Naive thymus-derived CD4-positive, alpha-beta T cell (primary cell): ENCODE measurements at regions not wholly inside any gene's neighbourhood (a gene's known extent, or its start where the extent isn't known, plus 50 kb on each side); places are given as distances from the start of the nearest gene placed in this dataset.

Experiments
- ATAC-seq: fragments of 150-1000 bp; cut with Tn5 transposase; 2 replicates; pipeline ENCODE4 v1.10.0; 2021; ENCODE audit warnings: mild to moderate bottlenecking, moderate library complexity
- CTCF ChIA-PET: fragments of 350-600 bp; sonication (Branson Sonifier 250); formaldehyde crosslinking; loops from one replicate; lab custom pipeline; 2021; ENCODE audit warnings: antibody characterized with exemption; lab: Charles Lee
- POLR2A ChIA-PET: fragments of 350-600 bp; sonication (Branson Sonifier 250); formaldehyde crosslinking; loops from one replicate; lab custom pipeline; 2021; ENCODE audit warnings: antibody characterized with exemption, inconsistent platforms; lab: Charles Lee
- DNase-seq, 9 donors: peaks; one replicate each; pipeline versions ENCODE4 v3.0.0 to v3.0.0-alpha.2; 2020 to 2022; ENCODE audit warnings: mixed read lengths in 1 of 9
- H3K27ac ChIP-seq: one replicate; pipeline ENCODE4 v1.7.0; 2013; ENCODE audit warnings: mild to moderate bottlenecking, low read depth, low read length, moderate library complexity
- H3K27me3 ChIP-seq, 2 donors: one replicate each; pipeline ENCODE4 v1.7.0; 2013; ENCODE audit warnings: low read length in 2 of 2, mild to moderate bottlenecking in 2 of 2, moderate library complexity in 2 of 2; ENCODE audit not compliant: control insufficient read depth in 2 of 2, insufficient read depth in 2 of 2
- H3K36me3 ChIP-seq, 3 experiments: 1 replicate in 2 of 3; 2 replicates in 1 of 3; pipeline ENCODE4 v1.7.0; 2013; ENCODE audit warnings: low read length in 3 of 3, mild to moderate bottlenecking in 3 of 3, moderate library complexity in 1 of 3; ENCODE audit not compliant: insufficient read depth in 3 of 3, control insufficient read depth in 2 of 3
- H3K4me1 ChIP-seq, 2 donors: one replicate each; pipeline ENCODE4 v1.7.0; 2013; ENCODE audit warnings: low read length in 2 of 2, mild to moderate bottlenecking in 2 of 2, moderate library complexity in 1 of 2; ENCODE audit not compliant: control insufficient read depth in 2 of 2, insufficient read depth in 2 of 2
- H3K4me3 ChIP-seq: 2 replicates; pipeline ENCODE4 v1.7.0; 2013; ENCODE audit warnings: mild to moderate bottlenecking, low read length
- H3K9me3 ChIP-seq, 3 experiments: 1 replicate in 2 of 3; 2 replicates in 1 of 3; pipeline ENCODE4 v1.7.0; 2013; ENCODE audit warnings: low read length in 3 of 3; ENCODE audit not compliant: control insufficient read depth in 2 of 3
- H3K27ac Mint-ChIP-seq, 9 donors: one replicate each; pipeline ENCODE4 v1.8.0; 2020 to 2022; ENCODE audit warnings: mixed read lengths in 9 of 9, mild to moderate bottlenecking in 8 of 9, moderate library complexity in 5 of 9, inconsistent platforms in 2 of 9
- H3K27me3 Mint-ChIP-seq, 5 donors: one replicate each; pipeline ENCODE4 v1.8.0; 2021 to 2022; ENCODE audit warnings: mixed read lengths in 5 of 5, mild to moderate bottlenecking in 1 of 5
- H3K36me3 Mint-ChIP-seq, 5 donors: one replicate each; pipeline ENCODE4 v1.8.0; 2020 to 2022; ENCODE audit warnings: mixed read lengths in 5 of 5, mild to moderate bottlenecking in 3 of 5, inconsistent platforms in 1 of 5
- H3K4me1 Mint-ChIP-seq, 7 donors: one replicate each; pipeline ENCODE4 v1.8.0; 2020 to 2022; ENCODE audit warnings: mixed read lengths in 7 of 7, mild to moderate bottlenecking in 3 of 7, inconsistent platforms in 1 of 7
- H3K4me3 Mint-ChIP-seq, 10 donors: one replicate each; pipeline ENCODE4 v1.8.0; 2020 to 2022; ENCODE audit warnings: mild to moderate bottlenecking in 10 of 10, mixed read lengths in 10 of 10, moderate library complexity in 6 of 10, inconsistent platforms in 2 of 10
- H3K9me3 Mint-ChIP-seq, 11 donors: one replicate each; pipeline ENCODE4 v1.8.0; 2020 to 2022; ENCODE audit warnings: mixed read lengths in 11 of 11, mild to moderate bottlenecking in 4 of 11, inconsistent platforms in 1 of 11, moderate library complexity in 1 of 11
- intact Hi-C, 2 donors: fragments of 100-400 bp; cut with micrococcal nuclease; formaldehyde crosslinking; loops; one replicate each; pipeline ENCODE4 v1.15.1; 2023

GRCh38 chrX:13891377-13892140, 74.7 kb upstream of the GPM6B start:
- H3K4me1 Mint-ChIP-seq = no peaks in the 10 kb centered on the region
- H3K9me3 Mint-ChIP-seq = no peaks in the 10 kb centered on the region
- no peak for ATAC-seq
- no peaks in the 10 kb centered on the region for H3K36me3 Mint-ChIP-seq
- ChIA-PET CTCF (no interaction called here), POLR2A (no interaction called here)
- intact Hi-C loops = no loop called here
- Histone ChIP-seq H3K27ac (no peak overlapping the region), H3K4me3 (no peak overlapping the region), H3K27me3 (no peaks in the 10 kb centered on the region), H3K9me3 (no peaks in the 10 kb centered on the region), H3K4me1 (no peaks in the 10 kb centered on the region), H3K36me3 (no peaks in the 10 kb centered on the region)
- H3K27ac Mint-ChIP-seq = no peak overlapping the region
- H3K27me3 Mint-ChIP-seq = peaks cover 0 to 5% (median 0%) of the 10 kb centered on the region in 5 donors
- no peak overlapping the region for H3K4me3 Mint-ChIP-seq
- DNase-seq = no peak

DNA sequence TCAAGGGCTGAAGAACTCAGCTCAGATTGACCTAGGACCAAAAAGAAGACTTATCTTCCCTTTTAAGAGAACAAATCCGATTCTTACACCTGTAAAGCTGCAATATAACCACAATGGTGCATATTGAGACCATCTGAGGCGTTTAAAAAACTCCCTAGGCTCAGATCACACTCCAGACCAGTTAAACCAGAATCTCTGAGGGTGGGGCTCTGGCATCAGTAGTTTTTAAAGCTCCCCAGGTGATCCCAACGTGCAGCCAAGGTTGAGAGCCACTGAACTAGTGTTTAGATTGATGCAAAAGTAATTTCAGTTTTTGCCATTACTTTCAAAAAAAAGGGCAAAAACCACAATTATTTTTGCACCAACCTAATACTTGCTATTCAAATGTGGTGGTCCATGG, 73.9 kb upstream of the GPM6B start:
- DNase-seq = no peak
- intact Hi-C loops = no loop called here
- H3K27ac Mint-ChIP-seq = no peak overlapping the region
- Histone ChIP-seq H3K4me3 (no peak overlapping the region), H3K27ac (no peak overlapping the region), H3K9me3 (no peaks in the 10 kb centered on the region), H3K36me3 (no peaks in the 10 kb centered on the region), H3K4me1 (no peaks in the 10 kb centered on the region), H3K27me3 (no peaks in the 10 kb centered on the region)
- no peaks in the 10 kb centered on the region for H3K36me3 Mint-ChIP-seq
- H3K9me3 Mint-ChIP-seq = no peaks in the 10 kb centered on the region
- ATAC-seq = no peak
- H3K4me1 Mint-ChIP-seq = no peaks in the 10 kb centered on the region
- POLR2A ChIA-PET = no interaction called here
- CTCF ChIA-PET = no interaction called here
- H3K4me3 Mint-ChIP-seq = no peak overlapping the region
- peaks cover 0 to 5% (median 0%) of the 10 kb centered on the region in 5 donors for H3K27me3 Mint-ChIP-seq

DNA sequence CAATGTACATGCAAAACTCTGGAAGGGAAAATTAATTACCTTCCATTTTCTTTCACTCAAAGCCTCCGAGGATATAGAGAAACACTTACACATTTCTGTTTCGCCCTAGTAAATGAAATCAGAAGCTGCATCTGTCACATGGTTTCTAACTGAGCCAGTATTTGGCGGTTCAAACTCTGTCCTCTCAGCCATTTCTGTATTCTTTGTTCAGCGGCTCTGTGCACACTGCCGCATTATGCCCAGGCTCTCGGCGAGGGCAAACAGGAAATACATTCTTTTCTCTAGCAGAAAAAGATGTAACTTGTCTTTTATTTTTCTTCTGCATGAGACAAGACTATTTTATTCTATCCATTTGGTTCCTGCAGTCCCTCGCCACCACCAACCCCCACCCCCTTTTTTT, 71.4 kb upstream of the GPM6B start:
- no peaks in the 10 kb centered on the region for H3K27me3 ChIP-seq
- no peaks in the 10 kb centered on the region for H3K9me3 Mint-ChIP-seq
- intact Hi-C loops = no loop called here
- no peaks in the 10 kb centered on the region for H3K4me1 Mint-ChIP-seq
- no peaks in the 10 kb centered on the region for H3K9me3 ChIP-seq
- ATAC-seq = no peak
- no peak overlapping the region for H3K27ac ChIP-seq
- ChIA-PET CTCF (no interaction called here), POLR2A (no interaction called here)
- peaks cover 0 to 5% (median 0%) of the 10 kb centered on the region in 5 donors for H3K27me3 Mint-ChIP-seq
- H3K4me3 ChIP-seq = no peak overlapping the region
- H3K4me1 ChIP-seq = no peaks in the 10 kb centered on the region
- H3K36me3 Mint-ChIP-seq = no peaks in the 10 kb centered on the region
- no peak overlapping the region for H3K4me3 Mint-ChIP-seq
- H3K36me3 ChIP-seq = no peaks in the 10 kb centered on the region
- no peak for DNase-seq
- no peak overlapping the region for H3K27ac Mint-ChIP-seq

DNA sequence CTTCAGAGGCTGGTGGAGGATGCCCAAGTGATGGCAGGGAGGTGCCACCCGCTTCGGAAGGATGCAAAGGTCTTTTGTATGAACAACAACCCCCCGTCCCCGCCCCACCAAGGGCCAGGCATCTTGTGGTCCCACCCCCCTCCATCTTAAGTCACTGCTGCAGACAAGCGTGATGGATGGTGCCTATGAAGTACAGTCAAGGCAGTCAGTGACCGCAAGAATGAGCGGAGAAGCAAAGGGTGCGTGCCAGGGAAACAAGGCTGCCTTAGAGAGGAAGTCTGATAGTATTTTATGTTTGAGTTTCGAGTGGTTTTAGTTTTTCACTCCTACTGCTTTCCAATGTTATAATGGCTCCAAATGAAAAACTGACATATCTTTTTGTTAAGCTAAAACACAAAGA, 68.7 kb upstream of the GPM6B start:
- Mint-ChIP-seq H3K9me3 (no peaks in the 10 kb centered on the region), H3K4me1 (no peaks in the 10 kb centered on the region), H3K36me3 (no peaks in the 10 kb centered on the region), H3K27me3 (peaks cover 0 to 5% (median 0%) of the 10 kb centered on the region in 5 donors), H3K4me3 (no peak overlapping the region), H3K27ac (no peak overlapping the region)
- intact Hi-C loops = no loop called here
- Histone ChIP-seq H3K4me3 (no peak overlapping the region), H3K27me3 (no peaks in the 10 kb centered on the region), H3K4me1 (no peaks in the 10 kb centered on the region), H3K36me3 (no peaks in the 10 kb centered on the region), H3K9me3 (no peaks in the 10 kb centered on the region), H3K27ac (no peak overlapping the region)
- ATAC-seq (no peak), DNase-seq (no peak)
- ChIA-PET CTCF (no interaction called here), POLR2A (no interaction called here)

- H3K27me3 ChIP-seq = no peaks in the 10 kb centered on the region
- no peaks in the 10 kb centered on the region for H3K9me3 ChIP-seq
- Mint-ChIP-seq H3K4me1 (no peaks in the 10 kb centered on the region), H3K27me3 (peaks cover 0 to 13% (median 0%) of the 10 kb centered on the region in 5 donors), H3K36me3 (peaks cover 0 to 1% (median 0%) of the 10 kb centered on the region in 5 donors), H3K9me3 (peaks cover 0 to 4% (median 0%) of the 10 kb centered on the region in 11 donors), H3K4me3 (no peak overlapping the region), H3K27ac (no peak overlapping the region)
- H3K36me3 ChIP-seq = no peaks in the 10 kb centered on the region
- H3K4me1 ChIP-seq = no peaks in the 10 kb centered on the region
- ATAC-seq (no peak), DNase-seq (no peak)
- POLR2A ChIA-PET = interaction anchor here (0.6 kb wide), 1 partner anchor 8 kb away, joined by 3 read pairs; no protein-coding TSS in a partner anchor
- intact Hi-C loops = no loop called here
- H3K4me3 ChIP-seq = no peak overlapping the region
- H3K27ac ChIP-seq = no peak overlapping the region
- CTCF ChIA-PET = no interaction called here
These were observed 59.8 kb upstream of the GPM6B start for GRCh38 chrX:13876652-13877051.

- Histone ChIP-seq H3K4me3 (no peak overlapping the region), H3K36me3 (no peaks in the 10 kb centered on the region), H3K27me3 (no peaks in the 10 kb centered on the region), H3K9me3 (no peaks in the 10 kb centered on the region), H3K4me1 (no peaks in the 10 kb centered on the region), H3K27ac (no peak overlapping the region)
- no peak for DNase-seq
- Mint-ChIP-seq H3K27me3 (peaks cover 0 to 13% (median 0%) of the 10 kb centered on the region in 5 donors), H3K27ac (no peak overlapping the region), H3K36me3 (peaks cover 0 to 1% (median 0%) of the 10 kb centered on the region in 5 donors), H3K9me3 (peaks cover 0 to 4% (median 0%) of the 10 kb centered on the region in 11 donors), H3K4me3 (no peak overlapping the region), H3K4me1 (no peaks in the 10 kb centered on the region)
- intact Hi-C loops = no loop called here
- no peak for ATAC-seq
- ChIA-PET CTCF (no interaction called here), POLR2A (no interaction called here)
These were observed 58.7 kb upstream of the GPM6B start for GRCh38 chrX:13875572-13875971.

GRCh38 chrX:13868591-13868990, 51.7 kb upstream of the GPM6B start:
- CTCF ChIA-PET = no interaction called here
- Histone ChIP-seq H3K9me3 (no peaks in the 10 kb centered on the region), H3K27ac (no peak overlapping the region), H3K27me3 (no peaks in the 10 kb centered on the region), H3K4me1 (no peaks in the 10 kb centered on the region), H3K36me3 (no peaks in the 10 kb centered on the region), H3K4me3 (no peak overlapping the region)
- H3K9me3 Mint-ChIP-seq = peaks cover 0 to 4% (median 0%) of the 10 kb centered on the region in 11 donors
- H3K4me3 Mint-ChIP-seq = no peak overlapping the region
- no peak for DNase-seq
- POLR2A ChIA-PET = interaction anchor here (0.7 kb wide), 1 partner anchor 8 kb away, joined by 3 read pairs; no protein-coding TSS in a partner anchor
- H3K27ac Mint-ChIP-seq = no peak overlapping the region
- peaks cover 0 to 1% (median 0%) of the 10 kb centered on the region in 7 donors for H3K4me1 Mint-ChIP-seq
- H3K36me3 Mint-ChIP-seq = no peaks in the 10 kb centered on the region
- ATAC-seq = no peak
- intact Hi-C loops = no loop called here
- H3K27me3 Mint-ChIP-seq = peaks cover 0 to 11% (median 8%) of the 10 kb centered on the region in 5 donors
